ENCODE measurements at regions not wholly inside any gene's neighbourhood (a gene's known extent, or its start where the extent isn't known, plus 50 kb on each side); places are given as distances from the start of the nearest gene placed in this dataset.

DNA sequence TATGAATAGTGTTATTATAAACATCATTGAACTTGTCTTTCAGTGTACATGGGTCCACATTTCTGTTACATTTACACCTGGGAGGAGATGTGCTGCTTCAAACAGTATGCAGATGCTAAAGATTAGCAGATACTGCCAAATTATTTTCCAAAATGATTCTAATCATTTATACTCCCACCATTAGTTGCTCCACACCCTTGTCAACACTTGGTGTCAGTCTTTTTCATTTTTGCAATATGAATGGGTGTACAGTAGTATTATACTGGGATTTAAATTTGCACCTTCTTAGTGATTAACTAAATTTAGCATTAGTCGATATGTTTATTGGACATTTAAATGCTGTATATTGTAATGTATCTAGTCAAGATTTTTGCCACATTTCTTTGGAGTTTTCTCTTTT, 131.6 kb upstream of the GRID2 start:
- TF ChIP-seq, protein P1, sequence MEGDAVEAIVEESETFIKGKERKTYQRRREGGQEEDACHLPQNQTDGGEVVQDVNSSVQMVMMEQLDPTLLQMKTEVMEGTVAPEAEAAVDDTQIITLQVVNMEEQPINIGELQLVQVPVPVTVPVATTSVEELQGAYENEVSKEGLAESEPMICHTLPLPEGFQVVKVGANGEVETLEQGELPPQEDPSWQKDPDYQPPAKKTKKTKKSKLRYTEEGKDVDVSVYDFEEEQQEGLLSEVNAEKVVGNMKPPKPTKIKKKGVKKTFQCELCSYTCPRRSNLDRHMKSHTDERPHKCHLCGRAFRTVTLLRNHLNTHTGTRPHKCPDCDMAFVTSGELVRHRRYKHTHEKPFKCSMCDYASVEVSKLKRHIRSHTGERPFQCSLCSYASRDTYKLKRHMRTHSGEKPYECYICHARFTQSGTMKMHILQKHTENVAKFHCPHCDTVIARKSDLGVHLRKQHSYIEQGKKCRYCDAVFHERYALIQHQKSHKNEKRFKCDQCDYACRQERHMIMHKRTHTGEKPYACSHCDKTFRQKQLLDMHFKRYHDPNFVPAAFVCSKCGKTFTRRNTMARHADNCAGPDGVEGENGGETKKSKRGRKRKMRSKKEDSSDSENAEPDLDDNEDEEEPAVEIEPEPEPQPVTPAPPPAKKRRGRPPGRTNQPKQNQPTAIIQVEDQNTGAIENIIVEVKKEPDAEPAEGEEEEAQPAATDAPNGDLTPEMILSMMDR (IDR thresholded peaks at IDR 0.05) = no peak
- TF ChIP-seq POLR2A (IDR thresholded peaks at IDR 0.05) = no peak
